AG09319 (cell line): ENCODE measurements at regions not wholly inside any gene's neighbourhood (a gene's known extent, or its start where the extent isn't known, plus 50 kb on each side); places are given as distances from the start of the nearest gene placed in this dataset.

Source experiments
- DNase-seq: peaks from one replicate; pipeline ENCODE4 v3.0.0-alpha.2; 2010; ENCODE audit warnings: low read depth; ENCODE audit errors: extremely low read depth
- CTCF ChIP-seq: IDR thresholded peaks from 2 replicates; pipeline ENCODE4 v1.5.1; 2011; ENCODE audit warnings: low read depth, mild to moderate bottlenecking, inconsistent platforms, low read length, moderate library complexity

GRCh38 chr4:147366164-147366563 is 114.7 kb upstream of the EDNRA start:
- DNase-seq, result no peak
- TF ChIP-seq CTCF, result no peak

GRCh38 chr4:147367891-147368290 is 113.0 kb upstream of the EDNRA start:
- no peak for TF ChIP-seq CTCF
- DNase-seq, result no peak

- DNase-seq, result no peak
- no peak for TF ChIP-seq CTCF
Observed at GRCh38 chr4:147368948-147369347, 111.9 kb upstream of the EDNRA start.

- no peak for DNase-seq
- no peak for TF ChIP-seq CTCF
Observed at GRCh38 chr4:147370473-147370872, 110.4 kb upstream of the EDNRA start.

- no peak for DNase-seq
- no peak for TF ChIP-seq CTCF
Observed at GRCh38 chr4:147370881-147371280, 110.0 kb upstream of the EDNRA start.

- no peak for TF ChIP-seq CTCF
- no peak for DNase-seq
Observed at GRCh38 chr4:147371661-147372060, 109.2 kb upstream of the EDNRA start.

- no peak for DNase-seq
- no peak for TF ChIP-seq CTCF
Observed at GRCh38 chr4:147378780-147379179, 102.1 kb upstream of the EDNRA start.
